HG02798 (cell line): ENCODE measurements at regions not wholly inside any gene's neighbourhood (a gene's known extent, or its start where the extent isn't known, plus 50 kb on each side); places are given as distances from the start of the nearest gene placed in this dataset.
A peak's percentile ranks its signal among the peaks of the same experiment; 100 is the strongest.
"Not testable (repeated sequence)": the region's sequence is repeated elsewhere in the genome, so short reads cannot be mapped to it uniquely, and the experiment has no call there.

Experiments used
- ATAC-seq: cut with Tn5 transposase; IDR thresholded peaks from one replicate; pipeline ENCODE4 v1.9.1; 2021; ENCODE audit warnings: mild to moderate bottlenecking; ENCODE audit not compliant: unreplicated experiment, poor library complexity

- no peak for ATAC-seq
Observed at GRCh38 chr1:204777591-204777990, 92.1 kb upstream of the LRRN2 start.

DNA sequence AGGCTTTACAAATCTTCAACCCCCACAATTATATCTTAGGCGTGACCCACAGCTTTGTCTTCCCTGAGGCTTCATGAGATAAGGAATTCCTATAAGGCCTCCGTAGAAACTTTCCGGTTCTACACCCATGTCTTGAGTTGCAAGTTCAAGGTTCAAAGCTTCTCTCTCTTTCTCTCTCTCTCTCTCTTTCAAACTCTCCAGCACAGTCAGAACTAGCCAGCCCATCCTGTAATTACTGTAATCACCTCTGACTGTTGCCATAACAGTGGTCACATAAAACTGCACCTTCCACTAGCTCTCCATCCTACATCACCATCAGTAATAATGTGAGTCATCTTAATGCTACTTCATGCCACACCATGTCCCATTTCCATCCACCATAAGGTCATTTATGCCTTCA is 90.0 kb upstream of the NFASC start:
- ATAC-seq: no peak

- ATAC-seq: no peak
Observed at GRCh38 chr1:204782118-204782700, 88.5 kb upstream of the NFASC start.

DNA sequence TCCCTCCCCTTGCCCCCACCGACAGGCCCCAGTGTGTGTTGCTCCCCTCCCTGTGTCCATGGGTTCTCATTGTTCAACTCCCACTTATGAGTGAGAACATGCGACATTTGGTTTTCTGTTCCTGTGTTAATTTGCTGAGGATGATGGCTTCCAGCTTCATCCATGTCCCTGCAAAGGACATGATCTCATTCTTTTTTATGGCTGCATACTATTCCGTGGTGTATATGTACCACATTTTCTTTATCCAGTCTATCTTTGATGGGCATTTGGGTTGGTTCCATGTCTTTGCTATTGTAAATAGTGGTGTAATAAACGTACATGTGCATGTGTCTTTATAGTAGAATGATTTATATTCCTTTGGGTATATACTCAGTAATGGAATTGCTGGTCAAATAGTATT is 85.6 kb upstream of the NFASC start:
- not testable (repeated sequence) for ATAC-seq

GRCh38 chr1:204788470-204788869 is 82.2 kb upstream of the NFASC start:
- ATAC-seq: no peak

- no peak for ATAC-seq
Observed at GRCh38 chr1:204791453-204792353, 79.0 kb upstream of the NFASC start.

GRCh38 chr1:204792354-204792692 is 78.3 kb upstream of the NFASC start:
- ATAC-seq: no peak

DNA sequence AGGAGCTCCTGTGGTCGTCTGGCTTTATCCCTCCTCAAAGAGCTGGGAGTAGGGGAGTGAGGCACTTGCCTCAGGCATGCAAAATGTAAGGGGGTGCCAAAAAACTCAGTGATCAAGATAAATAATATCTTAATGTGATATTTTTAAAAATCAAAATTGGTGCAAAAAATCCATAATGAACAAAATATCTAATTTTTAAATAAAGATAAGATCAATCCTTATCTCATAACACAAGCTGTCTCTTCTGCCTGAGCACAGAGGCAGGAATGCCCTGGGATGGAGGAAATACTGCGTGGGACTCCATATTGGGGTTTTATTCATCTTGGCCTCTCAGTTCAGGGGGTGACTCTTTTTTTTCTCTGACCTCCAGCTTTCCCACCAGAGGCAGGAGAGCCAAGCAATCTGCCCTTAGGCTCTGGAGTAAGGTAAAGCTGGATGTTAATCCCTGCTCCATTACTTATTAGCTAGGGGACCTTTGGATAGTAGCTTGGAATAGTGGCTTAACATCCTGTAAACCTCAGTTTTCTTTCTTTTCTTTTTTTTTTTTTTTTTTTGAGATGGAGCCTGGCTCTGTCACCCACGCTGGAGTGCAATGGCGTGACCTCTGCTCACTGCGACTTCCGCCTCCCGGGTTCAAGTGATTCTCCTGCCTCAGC is 77.3 kb upstream of the NFASC start:
- ATAC-seq: no peak

- not testable (repeated sequence) for ATAC-seq
Observed at GRCh38 chr1:204796886-204797285, 73.8 kb upstream of the NFASC start.

GRCh38 chr1:204797401-204797800 is 73.3 kb upstream of the NFASC start:
- no peak for ATAC-seq

DNA sequence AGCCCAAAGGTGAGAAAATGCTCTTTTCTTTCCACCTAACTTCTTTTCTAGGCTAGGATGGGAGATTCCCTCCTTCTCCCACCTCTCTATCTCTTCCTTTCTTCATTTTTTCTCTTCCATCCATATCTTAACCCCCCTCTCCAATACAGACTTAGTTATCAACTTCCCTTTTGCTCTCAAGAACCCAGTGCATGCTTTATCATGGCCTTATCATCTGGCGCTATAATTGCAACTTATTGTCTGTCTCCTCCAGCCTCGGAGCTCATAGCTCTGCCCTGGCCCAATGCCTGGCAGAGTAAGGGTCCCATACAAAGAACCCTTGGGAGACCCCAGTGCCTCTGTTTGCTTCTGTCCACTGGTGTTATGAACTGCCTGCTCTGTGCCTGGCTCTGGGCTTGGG is 71.0 kb upstream of the NFASC start:
- ATAC-seq: no peak

GRCh38 chr1:204801211-204801610 is 69.5 kb upstream of the NFASC start:
- ATAC-seq: no peak

- no peak for ATAC-seq
Observed at GRCh38 chr1:204802401-204803175, 68.1 kb upstream of the NFASC start.

DNA sequence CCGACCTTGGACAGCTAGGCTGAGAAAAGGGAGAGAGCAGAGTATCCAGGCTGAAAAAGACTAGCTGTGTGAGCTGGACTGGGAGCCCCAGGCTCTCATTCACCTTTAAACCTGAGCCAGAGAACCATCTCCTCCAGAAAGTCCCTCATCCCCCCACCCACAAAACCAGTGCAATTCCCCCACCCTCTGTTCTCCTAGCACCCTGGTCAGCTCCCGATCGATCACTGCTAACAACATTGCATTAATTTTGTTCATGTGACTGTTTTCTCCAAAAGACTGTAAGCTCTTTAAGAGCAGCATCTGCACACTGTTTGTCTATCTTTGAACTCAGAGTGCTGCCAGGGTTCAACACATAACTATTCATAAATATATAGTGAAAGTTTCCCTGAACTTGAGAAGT is 67.1 kb upstream of the NFASC start:
- no peak for ATAC-seq

DNA sequence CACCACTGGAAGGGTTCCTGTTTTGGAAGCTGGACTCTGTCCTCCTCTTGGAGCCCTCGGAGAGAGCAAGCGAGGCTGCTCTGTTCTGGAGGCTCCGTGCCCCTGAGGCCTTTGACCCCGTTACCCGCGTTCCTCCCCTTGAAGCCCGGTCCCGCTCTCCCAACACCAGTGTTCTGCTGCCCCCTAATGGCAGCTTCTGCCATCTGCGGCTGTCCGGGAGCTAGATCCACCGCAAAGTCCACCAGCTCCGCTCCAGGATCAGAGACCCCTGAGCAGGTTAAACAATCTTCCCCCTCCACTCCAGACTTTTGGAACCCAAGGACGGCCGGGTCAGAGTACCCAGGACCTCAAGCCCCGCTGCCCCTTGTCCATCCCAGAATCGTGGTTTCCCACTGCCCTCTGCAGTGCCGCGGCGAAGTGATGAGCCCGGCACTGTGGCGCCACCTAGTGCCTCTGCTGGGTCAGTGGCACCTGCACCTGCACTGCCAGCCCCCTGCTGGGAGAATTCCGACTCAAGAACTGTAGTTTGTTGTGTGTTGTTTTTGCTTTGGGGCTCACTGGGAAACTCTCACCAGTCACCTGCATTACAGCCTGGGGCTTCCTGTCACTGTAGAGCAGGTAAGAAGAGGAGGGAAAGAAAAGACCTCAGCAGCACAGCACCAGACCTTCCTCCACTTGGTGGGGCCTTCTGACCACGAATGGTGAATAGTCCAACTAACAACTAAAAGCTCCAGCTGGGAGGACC is 63.5 kb upstream of the NFASC start:
- peak; percentile 92 for ATAC-seq

GRCh38 chr1:204809488-204809887 is 61.2 kb upstream of the NFASC start:
- no peak for ATAC-seq

DNA sequence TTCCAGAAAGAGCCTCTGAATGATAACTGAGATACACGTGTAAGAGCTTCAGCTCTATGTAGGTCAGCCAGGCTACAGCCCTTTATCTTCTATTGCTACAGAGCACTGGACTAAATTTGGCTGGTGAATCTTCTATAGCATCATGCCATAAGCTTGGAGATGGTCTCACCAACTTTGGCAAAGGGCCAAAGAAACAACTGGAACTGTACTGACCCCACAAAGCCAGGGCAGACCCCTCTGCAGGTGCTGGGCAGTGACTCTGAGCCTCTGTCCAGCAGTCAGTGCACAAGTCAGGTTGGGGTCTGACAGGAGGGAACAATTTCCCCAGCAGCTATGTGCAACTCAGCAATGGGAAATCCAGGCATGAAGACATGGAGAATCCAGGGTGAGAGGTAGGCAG is 57.8 kb upstream of the NFASC start:
- no peak for ATAC-seq

GRCh38 chr1:204813522-204813921 is 57.1 kb upstream of the NFASC start:
- no peak for ATAC-seq

GRCh38 chr1:204814166-204814884 is 56.3 kb upstream of the NFASC start:
- no peak for ATAC-seq
